ENCODE measurements at regions not wholly inside any gene's neighbourhood (a gene's known extent, or its start where the extent isn't known, plus 50 kb on each side); places are given as distances from the start of the nearest gene placed in this dataset.
A peak's percentile ranks its signal among the peaks of the same experiment; 100 is the strongest.

GRCh38 chr14:38138473-38139138 is 69.1 kb upstream of the SSTR1 start:
- Mint-ChIP-seq H3K4me3 (ENCODE audit: unreplicated experiment) (no peak overlapping the region), H3K4me1 (ENCODE audit: low read depth, unreplicated experiment) (peaks cover 5% of the 10 kb centered on the region), H3K27ac (ENCODE audit: unreplicated experiment) (no peak overlapping the region), H3K36me3 (ENCODE audit: low read depth, unreplicated experiment) (no peaks in the 10 kb centered on the region), H3K27me3 (ENCODE audit: low read depth, unreplicated experiment) (no peaks in the 10 kb centered on the region), H3K9me3 (ENCODE audit: unreplicated experiment) (no peaks in the 10 kb centered on the region)
- Histone ChIP-seq H3K27ac (ENCODE audit: low read depth, low read length) (no peak overlapping the region), H3K9me3 (ENCODE audit: insufficient read depth, low read depth, low read length) (no peaks in the 10 kb centered on the region), H3K27me3 (ENCODE audit: insufficient read depth, low read length) (no peaks in the 10 kb centered on the region), H3K36me3 (ENCODE audit: insufficient read depth, low read length) (no peaks in the 10 kb centered on the region), H2AFZ (ENCODE audit: low read depth, low read length) (no peak overlapping the region), H3K9ac (ENCODE audit: low read length) (no peak overlapping the region), H3K4me1 (ENCODE audit: insufficient read depth, low read length) (no peaks in the 10 kb centered on the region), H4K20me1 (ENCODE audit: insufficient read depth, low read length) (no peaks in the 10 kb centered on the region), H3K79me2 (ENCODE audit: insufficient read depth, low read length) (no peaks in the 10 kb centered on the region), H3K4me2 (ENCODE audit: low read length) (no peak overlapping the region), H3K4me3 (ENCODE audit: insufficient read depth, low read depth, low read length) (no peak overlapping the region)
- FAIRE-seq (no peak), DNase-seq (ENCODE audit: low read depth) (no peak)
- TF ChIP-seq CTCF (IDR thresholded peaks at IDR 0.05; ENCODE audit: insufficient read depth, low read depth, low read length) (no peak), EZH2 (IDR thresholded peaks at IDR 0.05; ENCODE audit: insufficient read depth, low read length) (no peak)

GRCh38 chr14:38139926-38140325 is 67.8 kb upstream of the SSTR1 start:
- H3K79me2 ChIP-seq (ENCODE audit: insufficient read depth, low read length), result no peaks in the 10 kb centered on the region
- Mint-ChIP-seq H3K27me3 (ENCODE audit: low read depth, unreplicated experiment) (no peaks in the 10 kb centered on the region), H3K36me3 (ENCODE audit: low read depth, unreplicated experiment) (no peaks in the 10 kb centered on the region), H3K4me1 (ENCODE audit: low read depth, unreplicated experiment) (peaks cover 11% of the 10 kb centered on the region), H3K4me3 (ENCODE audit: unreplicated experiment) (no peak overlapping the region), H3K27ac (ENCODE audit: unreplicated experiment) (no peak overlapping the region), H3K9me3 (ENCODE audit: unreplicated experiment) (no peaks in the 10 kb centered on the region)
- DNase-seq (ENCODE audit: low read depth), result no peak
- H4K20me1 ChIP-seq (ENCODE audit: insufficient read depth, low read length), result no peaks in the 10 kb centered on the region
- H2AFZ ChIP-seq (ENCODE audit: low read depth, low read length), result no peak overlapping the region
- no peak overlapping the region for H3K4me3 ChIP-seq (ENCODE audit: insufficient read depth, low read depth, low read length)
- H3K27ac ChIP-seq (ENCODE audit: low read depth, low read length), result no peak overlapping the region
- no peak for FAIRE-seq
- H3K9ac ChIP-seq (ENCODE audit: low read length), result no peak overlapping the region
- TF ChIP-seq EZH2 (IDR thresholded peaks at IDR 0.05; ENCODE audit: insufficient read depth, low read length) (no peak), CTCF (IDR thresholded peaks at IDR 0.05; ENCODE audit: insufficient read depth, low read depth, low read length) (no peak)
- H3K27me3 ChIP-seq (ENCODE audit: insufficient read depth, low read length), result no peaks in the 10 kb centered on the region
- no peaks in the 10 kb centered on the region for H3K4me1 ChIP-seq (ENCODE audit: insufficient read depth, low read length)
- no peak overlapping the region for H3K4me2 ChIP-seq (ENCODE audit: low read length)
- no peaks in the 10 kb centered on the region for H3K36me3 ChIP-seq (ENCODE audit: insufficient read depth, low read length)
- no peaks in the 10 kb centered on the region for H3K9me3 ChIP-seq (ENCODE audit: insufficient read depth, low read depth, low read length)

DNA sequence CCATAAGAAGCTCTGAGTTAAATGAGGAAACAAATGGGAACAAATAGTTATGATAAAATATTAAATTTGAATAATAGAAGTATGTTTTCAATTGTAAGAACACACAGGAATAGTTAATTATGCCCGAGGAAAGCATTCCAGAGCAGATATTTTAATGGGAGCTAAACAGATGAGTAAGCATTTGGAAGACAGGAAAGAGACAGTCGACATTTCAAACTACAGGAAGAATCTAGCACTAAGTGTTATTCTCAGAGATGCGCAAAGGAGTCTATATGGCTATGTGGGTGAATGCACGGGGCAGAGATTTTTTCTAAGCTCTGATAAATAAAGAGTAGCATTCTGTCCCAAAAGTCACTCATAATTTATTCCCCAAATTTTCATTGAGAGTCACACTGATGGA is 64.5 kb upstream of the SSTR1 start:
- Histone ChIP-seq H3K27me3 (ENCODE audit: insufficient read depth, low read length) (no peaks in the 10 kb centered on the region), H3K9ac (ENCODE audit: low read length) (peak overlapping the region; percentile 60), H3K36me3 (ENCODE audit: insufficient read depth, low read length) (no peaks in the 10 kb centered on the region), H3K27ac (ENCODE audit: low read depth, low read length) (peak overlapping the region; percentile 60), H3K79me2 (ENCODE audit: insufficient read depth, low read length) (no peaks in the 10 kb centered on the region), H3K4me3 (ENCODE audit: insufficient read depth, low read depth, low read length) (peak overlapping the region; percentile 17), H3K4me1 (ENCODE audit: insufficient read depth, low read length) (no peaks in the 10 kb centered on the region), H3K9me3 (ENCODE audit: insufficient read depth, low read depth, low read length) (no peaks in the 10 kb centered on the region), H4K20me1 (ENCODE audit: insufficient read depth, low read length) (no peaks in the 10 kb centered on the region), H2AFZ (ENCODE audit: low read depth, low read length) (peak overlapping the region; percentile 41), H3K4me2 (ENCODE audit: low read length) (peak overlapping the region; percentile 74)
- TF ChIP-seq CTCF (IDR thresholded peaks at IDR 0.05; ENCODE audit: insufficient read depth, low read depth, low read length) (no peak), EZH2 (IDR thresholded peaks at IDR 0.05; ENCODE audit: insufficient read depth, low read length) (no peak)
- DNase-seq (ENCODE audit: low read depth) (no peak), FAIRE-seq (no peak)
- no peak overlapping the region for H3K4me3 Mint-ChIP-seq (ENCODE audit: unreplicated experiment)
- no peaks in the 10 kb centered on the region for H3K36me3 Mint-ChIP-seq (ENCODE audit: low read depth, unreplicated experiment)
- peaks cover 11% of the 10 kb centered on the region for H3K4me1 Mint-ChIP-seq (ENCODE audit: low read depth, unreplicated experiment)
- peak overlapping the region; percentile 51 for H3K27ac Mint-ChIP-seq (ENCODE audit: unreplicated experiment)
- no peaks in the 10 kb centered on the region for H3K27me3 Mint-ChIP-seq (ENCODE audit: low read depth, unreplicated experiment)
- no peaks in the 10 kb centered on the region for H3K9me3 Mint-ChIP-seq (ENCODE audit: unreplicated experiment)

Measured in astrocyte (in vitro differentiated cells and primary cell).